Type B pancreatic cell (in vitro differentiated cells): ENCODE measurements at regions not wholly inside any gene's neighbourhood (a gene's known extent, or its start where the extent isn't known, plus 50 kb on each side); places are given as distances from the start of the nearest gene placed in this dataset.

Experiments
- DNase-seq: peaks from one replicate; pipeline ENCODE4 v3.0.0; 2021; ENCODE audit warnings: mixed read lengths; ENCODE audit not compliant: unreplicated experiment; ENCODE audit errors: extremely low spot score
- H3K27ac Mint-ChIP-seq: 2 replicates; pipeline ENCODE4 v1.8.0; 2021; ENCODE audit warnings: mild to moderate bottlenecking, mixed read lengths
- H3K27me3 Mint-ChIP-seq: 2 replicates; pipeline ENCODE4 v1.8.0; 2021; ENCODE audit warnings: mixed read lengths
- H3K36me3 Mint-ChIP-seq: 2 replicates; pipeline ENCODE4 v1.8.0; 2021; ENCODE audit warnings: mixed read lengths
- H3K4me1 Mint-ChIP-seq: one replicate; pipeline ENCODE4 v1.8.0; 2021; ENCODE audit warnings: mixed read lengths; ENCODE audit not compliant: unreplicated experiment
- H3K4me3 Mint-ChIP-seq: 2 replicates; pipeline ENCODE4 v1.8.0; 2021; ENCODE audit warnings: mild to moderate bottlenecking, mixed read lengths
- H3K9me3 Mint-ChIP-seq: 2 replicates; pipeline ENCODE4 v1.8.0; 2021; ENCODE audit warnings: mixed read lengths
- TF ChIP-seq, protein P1 (sequence below): fragments of 200-600 bp; sonication (generic); conservative IDR thresholded peaks from 2 replicates; pipeline ENCODE4 v1.5.0; 2021; ENCODE audit warnings: antibody characterized with exemption, mild to moderate bottlenecking

DNA sequence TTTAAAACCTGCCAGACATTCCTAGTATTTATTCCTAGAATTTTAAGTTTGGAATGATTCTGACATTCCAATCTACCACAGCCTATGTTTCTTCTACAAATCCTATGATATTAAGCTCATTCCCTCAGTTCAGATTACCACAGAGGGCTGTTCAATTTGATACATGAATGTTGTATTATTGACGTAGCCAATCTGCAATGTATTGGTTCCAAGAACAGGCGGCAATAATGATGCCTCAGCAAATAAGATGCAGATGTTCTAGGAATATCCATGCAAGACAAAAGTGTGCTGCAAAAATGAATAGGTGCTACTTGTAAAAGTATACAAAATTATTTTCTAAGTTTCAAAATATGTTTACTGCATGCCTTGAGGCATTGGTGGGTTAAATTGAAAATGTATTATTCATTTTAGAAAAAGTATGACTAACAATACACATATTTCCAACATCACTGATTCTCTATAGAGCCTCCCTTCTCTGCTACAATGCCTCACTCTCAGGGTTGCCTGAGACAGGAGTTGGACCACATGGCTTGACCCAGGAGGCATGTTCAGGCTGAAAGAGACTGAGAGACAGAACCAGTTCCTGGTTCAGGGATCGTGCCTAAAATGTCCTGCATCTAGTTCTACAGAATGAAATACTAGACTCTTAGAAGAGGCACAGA, 94.1 kb upstream of the CREB5 start:
- H3K4me1 Mint-ChIP-seq: peaks cover 24% of the 10 kb centered on the region
- DNase-seq: no peak
- no peak overlapping the region for H3K4me3 Mint-ChIP-seq
- no peak overlapping the region for H3K27ac Mint-ChIP-seq
- TF ChIP-seq, protein P1, sequence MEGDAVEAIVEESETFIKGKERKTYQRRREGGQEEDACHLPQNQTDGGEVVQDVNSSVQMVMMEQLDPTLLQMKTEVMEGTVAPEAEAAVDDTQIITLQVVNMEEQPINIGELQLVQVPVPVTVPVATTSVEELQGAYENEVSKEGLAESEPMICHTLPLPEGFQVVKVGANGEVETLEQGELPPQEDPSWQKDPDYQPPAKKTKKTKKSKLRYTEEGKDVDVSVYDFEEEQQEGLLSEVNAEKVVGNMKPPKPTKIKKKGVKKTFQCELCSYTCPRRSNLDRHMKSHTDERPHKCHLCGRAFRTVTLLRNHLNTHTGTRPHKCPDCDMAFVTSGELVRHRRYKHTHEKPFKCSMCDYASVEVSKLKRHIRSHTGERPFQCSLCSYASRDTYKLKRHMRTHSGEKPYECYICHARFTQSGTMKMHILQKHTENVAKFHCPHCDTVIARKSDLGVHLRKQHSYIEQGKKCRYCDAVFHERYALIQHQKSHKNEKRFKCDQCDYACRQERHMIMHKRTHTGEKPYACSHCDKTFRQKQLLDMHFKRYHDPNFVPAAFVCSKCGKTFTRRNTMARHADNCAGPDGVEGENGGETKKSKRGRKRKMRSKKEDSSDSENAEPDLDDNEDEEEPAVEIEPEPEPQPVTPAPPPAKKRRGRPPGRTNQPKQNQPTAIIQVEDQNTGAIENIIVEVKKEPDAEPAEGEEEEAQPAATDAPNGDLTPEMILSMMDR: no peak
- no peaks in the 10 kb centered on the region for H3K36me3 Mint-ChIP-seq
- peaks cover 23% of the 10 kb centered on the region for H3K27me3 Mint-ChIP-seq
- H3K9me3 Mint-ChIP-seq: no peaks in the 10 kb centered on the region

DNA sequence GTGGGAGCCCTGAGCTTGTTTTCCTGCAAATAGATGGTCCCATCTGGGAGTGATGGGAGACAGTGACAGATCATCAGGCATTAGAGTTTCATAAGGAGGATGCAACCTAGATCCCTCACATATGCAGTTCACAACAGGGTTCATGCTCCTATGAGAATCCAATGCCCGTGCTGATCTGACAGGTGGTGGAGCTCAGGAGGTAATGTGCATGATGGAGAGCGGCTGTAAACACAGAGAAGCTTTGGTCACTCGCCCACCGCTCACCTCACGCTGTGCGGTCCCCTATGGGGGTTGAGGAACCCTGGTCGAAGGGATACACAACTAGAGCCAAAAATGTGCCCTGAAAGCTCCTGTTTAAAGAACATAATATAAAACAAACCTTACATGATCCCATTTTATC, 88.5 kb upstream of the CREB5 start:
- H3K36me3 Mint-ChIP-seq: no peaks in the 10 kb centered on the region
- no peak overlapping the region for H3K27ac Mint-ChIP-seq
- peaks cover 3% of the 10 kb centered on the region for H3K27me3 Mint-ChIP-seq
- no peak for DNase-seq
- TF ChIP-seq, protein P1: no peak
- H3K4me1 Mint-ChIP-seq: peaks cover 9% of the 10 kb centered on the region
- H3K4me3 Mint-ChIP-seq: no peak overlapping the region
- H3K9me3 Mint-ChIP-seq: no peaks in the 10 kb centered on the region

DNA sequence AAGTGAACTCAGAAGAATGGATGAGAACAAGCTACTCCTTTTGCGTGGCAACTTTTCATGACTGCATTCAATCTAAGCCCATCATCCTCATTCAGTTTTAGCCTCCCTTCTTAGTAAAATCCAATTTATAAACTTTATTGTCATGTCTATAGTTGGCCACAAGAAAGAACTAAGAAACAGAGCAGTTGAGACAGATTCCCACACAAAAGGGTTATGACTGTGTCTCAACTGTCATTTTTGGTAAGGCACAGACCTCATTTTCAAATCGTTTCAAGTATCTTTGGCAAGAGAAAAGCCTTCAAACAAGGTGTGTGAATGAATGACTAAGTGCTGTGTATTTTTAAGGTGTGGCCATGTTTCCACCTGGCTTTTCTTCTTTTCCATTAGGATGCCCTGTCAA, 84.2 kb upstream of the CREB5 start:
- no peak for DNase-seq
- Mint-ChIP-seq H3K36me3 (no peaks in the 10 kb centered on the region), H3K27ac (no peak overlapping the region), H3K27me3 (peaks cover 3% of the 10 kb centered on the region), H3K4me3 (no peak overlapping the region), H3K4me1 (peaks cover 22% of the 10 kb centered on the region), H3K9me3 (no peaks in the 10 kb centered on the region)
- TF ChIP-seq, protein P1: no peak

DNA sequence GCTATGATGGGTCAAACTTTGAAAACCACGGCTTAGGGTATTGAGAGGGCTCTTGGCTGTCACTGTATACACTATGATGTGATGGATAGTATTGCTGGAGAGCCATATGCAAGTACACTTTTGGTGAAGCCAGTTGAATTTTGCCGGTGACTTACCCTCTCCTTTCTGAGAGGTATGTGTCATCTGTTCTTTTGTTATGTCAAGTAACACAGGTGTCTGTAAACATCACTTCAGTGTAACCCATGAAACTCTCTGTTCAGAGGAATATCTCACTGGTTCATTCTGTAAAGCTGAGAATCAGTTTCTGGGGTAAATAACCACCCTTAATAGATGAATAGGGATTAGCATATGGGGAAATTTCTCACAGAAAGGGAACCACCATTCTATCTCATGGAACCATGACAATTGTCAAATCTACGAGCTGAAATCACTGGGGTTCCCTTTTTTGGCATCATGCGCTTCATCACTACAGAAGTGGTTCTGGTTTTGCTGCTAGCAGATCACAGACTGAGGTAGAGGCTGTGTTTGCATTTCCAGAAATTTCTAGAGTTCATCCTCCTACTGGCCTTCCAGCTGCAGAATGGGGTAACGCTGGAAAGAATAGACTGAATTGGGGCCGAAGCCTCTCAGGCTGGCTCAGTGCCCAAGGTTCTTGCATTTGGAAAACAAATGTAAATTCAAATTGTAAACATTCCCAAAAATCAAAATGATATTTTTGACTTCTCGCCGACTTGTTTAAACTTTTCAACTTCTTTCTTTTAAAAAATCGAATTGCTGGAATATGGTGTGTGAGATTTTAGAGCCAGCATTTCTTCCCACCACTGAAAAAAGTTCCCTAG, 83.3 kb upstream of the CREB5 start:
- Mint-ChIP-seq H3K4me3 (no peak overlapping the region), H3K27ac (no peak overlapping the region)

DNA sequence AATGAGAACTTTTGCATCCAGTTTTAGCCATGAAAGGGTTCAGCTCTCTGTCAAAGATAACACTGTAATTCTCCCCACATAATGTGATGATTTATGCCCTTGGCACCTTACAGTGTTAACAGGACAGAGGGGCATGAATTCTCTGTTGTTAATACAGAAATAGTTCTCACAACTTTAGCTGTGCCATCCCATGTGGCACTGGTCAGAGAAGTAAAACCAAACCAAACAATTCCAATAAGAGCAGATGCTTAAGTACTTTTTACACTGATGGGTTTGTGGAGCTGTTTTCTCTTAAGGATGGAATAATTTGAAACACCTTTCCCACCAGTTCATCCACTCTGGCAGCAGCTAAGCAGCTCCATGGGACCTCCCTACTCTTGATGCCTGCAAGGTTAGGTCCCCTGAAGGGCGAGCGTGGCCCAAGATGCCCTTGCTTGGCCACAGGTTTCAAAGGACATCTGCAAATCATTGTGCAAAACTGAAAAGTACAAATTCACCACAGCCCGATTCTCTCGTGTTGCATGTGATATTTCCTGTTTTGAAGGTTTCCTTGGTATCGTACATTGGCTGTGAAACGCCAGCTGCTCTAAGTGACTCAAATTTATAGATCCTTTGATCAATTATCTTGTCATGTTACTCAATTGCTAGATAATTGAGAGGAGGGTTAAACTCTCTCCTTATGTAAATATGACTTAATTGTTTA, 82.5 kb upstream of the CREB5 start:
- Mint-ChIP-seq H3K9me3 (peaks cover 5% of the 10 kb centered on the region), H3K4me1 (peaks cover 22% of the 10 kb centered on the region), H3K27me3 (peaks cover 3% of the 10 kb centered on the region), H3K4me3 (no peak overlapping the region), H3K27ac (no peak overlapping the region), H3K36me3 (no peaks in the 10 kb centered on the region)
- no peak for DNase-seq
- TF ChIP-seq, protein P1: no peak

More for the DNA sequence above, 83.3 kb upstream of the CREB5 start:
- TF ChIP-seq, protein P1: no peak
- Mint-ChIP-seq H3K4me1 (peaks cover 22% of the 10 kb centered on the region), H3K27me3 (peaks cover 3% of the 10 kb centered on the region), H3K36me3 (no peaks in the 10 kb centered on the region), H3K9me3 (peaks cover 5% of the 10 kb centered on the region)
- DNase-seq: no peak
